Prostate gland (tissue), 2 donors: ENCODE measurements at regions not wholly inside any gene's neighbourhood (a gene's known extent, or its start where the extent isn't known, plus 50 kb on each side); places are given as distances from the start of the nearest gene placed in this dataset.

Experiments used
- DNase-seq: peaks from one replicate; pipeline ENCODE4 v3.0.0-alpha.2; 2019; ENCODE audit warnings: low spot score
- H3K27ac ChIP-seq, 2 donors: fragments of 200-600 bp; sonication (generic); 2 replicates each; pipeline ENCODE4 v1.5.1; 2017 to 2019
- H3K27me3 ChIP-seq: fragments of 200-600 bp; sonication (generic); replicated peaks from 2 replicates; pipeline ENCODE4 v1.5.1; 2019; ENCODE audit not compliant: insufficient read depth
- H3K36me3 ChIP-seq, 2 donors: fragments of 200-600 bp; sonication (generic); 1 replicate in 1 of 2; 2 replicates in 1 of 2; pipeline versions ENCODE4 v1.5.1 to v1.8.1; 2017 to 2019
- H3K4me1 ChIP-seq: fragments of 200-600 bp; sonication (generic); replicated peaks from 2 replicates; pipeline ENCODE4 v1.5.1; 2019
- H3K4me3 ChIP-seq, 2 donors: fragments of 200-600 bp; sonication (generic); 2 replicates each; pipeline ENCODE4 v1.5.1; 2017 to 2019
- H3K9me3 ChIP-seq: fragments of 200-600 bp; sonication (generic); 2 replicates; pipeline ENCODE4 v1.5.1; 2017
- CTCF ChIP-seq, 4 experiments: fragments of 200-600 bp in 2 of 4; fragments of 450-650 bp in 2 of 4; sonication (generic) in 2 of 4; IDR thresholded peaks; 1 replicate in 3 of 4; 2 replicates in 1 of 4; pipeline ENCODE4 v1.5.1; 2016 to 2019; ENCODE audit warnings: antibody characterized with exemption in 4 of 4, mild to moderate bottlenecking in 2 of 4, moderate library complexity in 2 of 4
- POLR2A ChIP-seq: fragments of 450-650 bp; IDR thresholded peaks from one replicate; pipeline ENCODE4 v1.6.1; 2016; ENCODE audit warnings: antibody characterized with exemption, mild to moderate bottlenecking
- POLR2AphosphoS5 ChIP-seq: sonication (generic); formaldehyde crosslinking; IDR thresholded peaks from one replicate; pipeline ENCODE4 v1.6.1; 2017; ENCODE audit warnings: antibody characterized with exemption
- WGBS: methylation state at CpG from one replicate; pipeline ENCODE4 v1.1.5; 2018; 5-methylcytosine and 5-hydroxymethylcytosine counted together
- intact Hi-C: fragments of 100-400 bp; cut with DNase I; formaldehyde crosslinking; loops from one replicate; pipeline ENCODE4 v1.14.2; 2022

GRCh38 chr2:3971652-3972192, 268.3 kb downstream of the DCDC2C start:
- Histone ChIP-seq H3K27ac (no peak overlapping the region), H3K36me3 (no peaks in the 10 kb centered on the region), H3K4me1 (no peaks in the 10 kb centered on the region), H3K4me3 (no peak overlapping the region), H3K9me3 (no peaks in the 10 kb centered on the region), H3K27me3 (peaks cover 3% of the 10 kb centered on the region)
- DNase-seq: no peak
- TF ChIP-seq CTCF (IDR thresholded peaks at IDR 0.05): no peak
- no peak for TF ChIP-seq POLR2AphosphoS5
- TF ChIP-seq POLR2A: no peak
- intact Hi-C loops: no loop called here
- WGBS: 97% methylated on average over 4 of the region's 4 CpGs

- DNase-seq: no peak
- H3K36me3 ChIP-seq: no peaks in the 10 kb centered on the region
- H3K27ac ChIP-seq: no peak overlapping the region
- intact Hi-C loops: no loop called here
- TF ChIP-seq POLR2AphosphoS5: no peak
- TF ChIP-seq CTCF (IDR thresholded peaks at IDR 0.05): no peak
- no peak for TF ChIP-seq POLR2A
- peaks cover 3% of the 10 kb centered on the region for H3K27me3 ChIP-seq
- H3K4me1 ChIP-seq: no peaks in the 10 kb centered on the region
- no peak overlapping the region for H3K4me3 ChIP-seq
- no peaks in the 10 kb centered on the region for H3K9me3 ChIP-seq
- WGBS: 85% methylated on average over 9 of the region's 9 CpGs
These were observed 269.0 kb downstream of the DCDC2C start for GRCh38 chr2:3972377-3972776.

GRCh38 chr2:3974765-3975164, 271.4 kb downstream of the DCDC2C start:
- WGBS: 88% methylated on average over 3 of the region's 3 CpGs
- TF ChIP-seq POLR2AphosphoS5 (no peak), POLR2A (no peak), CTCF (IDR thresholded peaks at IDR 0.05) (no peak)
- Histone ChIP-seq H3K27ac (no peak overlapping the region), H3K27me3 (peaks cover 1% of the 10 kb centered on the region), H3K9me3 (no peaks in the 10 kb centered on the region), H3K4me1 (no peaks in the 10 kb centered on the region), H3K4me3 (no peak overlapping the region), H3K36me3 (no peaks in the 10 kb centered on the region)
- intact Hi-C loops: no loop called here
- DNase-seq: no peak

GRCh38 chr2:3981446-3981987, 278.1 kb downstream of the DCDC2C start:
- intact Hi-C loops: no loop called here
- Histone ChIP-seq H3K27ac (no peak overlapping the region), H3K4me1 (no peaks in the 10 kb centered on the region), H3K36me3 (no peaks in the 10 kb centered on the region), H3K4me3 (no peak overlapping the region), H3K9me3 (no peaks in the 10 kb centered on the region), H3K27me3 (no peaks in the 10 kb centered on the region)
- DNase-seq: no peak
- 95% methylated on average over 9 of the region's 9 CpGs for WGBS
- TF ChIP-seq CTCF (IDR thresholded peaks at IDR 0.05) (no peak), POLR2A (no peak), POLR2AphosphoS5 (no peak)

GRCh38 chr2:3982160-3982559, 278.8 kb downstream of the DCDC2C start:
- TF ChIP-seq CTCF (IDR thresholded peaks at IDR 0.05) (no peak), POLR2A (no peak), POLR2AphosphoS5 (no peak)

More at GRCh38 chr2:3982160-3982559, 278.8 kb downstream of the DCDC2C start:
- Histone ChIP-seq H3K4me1 (no peaks in the 10 kb centered on the region), H3K4me3 (no peak overlapping the region), H3K36me3 (no peaks in the 10 kb centered on the region), H3K27ac (no peak overlapping the region), H3K27me3 (no peaks in the 10 kb centered on the region), H3K9me3 (no peaks in the 10 kb centered on the region)
- 94% methylated on average over 2 of the region's 2 CpGs for WGBS
- intact Hi-C loops: no loop called here
- DNase-seq: no peak
